GM12864 (cell line): ENCODE measurements at regions not wholly inside any gene's neighbourhood (a gene's known extent, or its start where the extent isn't known, plus 50 kb on each side); places are given as distances from the start of the nearest gene placed in this dataset.

Source experiments
- DNase-seq: peaks from one replicate; pipeline ENCODE4 v3.0.0-alpha.2; 2011; ENCODE audit warnings: low read depth
- H3K4me3 ChIP-seq: 2 replicates; pipeline ENCODE4 v1.5.1; 2011; ENCODE audit warnings: mild to moderate bottlenecking, low read depth, low read length, control low read depth
- CTCF ChIP-seq: IDR thresholded peaks from 2 replicates; pipeline ENCODE4 v1.5.1; 2011; ENCODE audit warnings: low read depth, mild to moderate bottlenecking, moderate library complexity, low read length, control low read depth, inconsistent platforms; ENCODE audit errors: missing control alignments

GRCh38 chr9:129497813-129498450, 123.0 kb downstream of the C9orf50 start:
- no peak for TF ChIP-seq CTCF
- no peak for DNase-seq
- no peak overlapping the region for H3K4me3 ChIP-seq

- TF ChIP-seq CTCF, result no peak
Measured at GRCh38 chr9:129497005-129497812, 123.7 kb downstream of the C9orf50 start.

GRCh38 chr9:129496473-129497004, 124.4 kb downstream of the C9orf50 start:
- peak overlapping the region; percentile 31 for H3K4me3 ChIP-seq
- DNase-seq, result no peak
- no peak for TF ChIP-seq CTCF

More at GRCh38 chr9:129497005-129497812, 123.7 kb downstream of the C9orf50 start:
- H3K4me3 ChIP-seq, result no peak overlapping the region
- DNase-seq, result no peak

- H3K4me3 ChIP-seq, result peak overlapping the region; percentile 31
- no peak for TF ChIP-seq CTCF
- DNase-seq, result no peak
Measured at GRCh38 chr9:129495620-129496472, 125.1 kb downstream of the C9orf50 start.

- TF ChIP-seq CTCF, result no peak
- H3K4me3 ChIP-seq, result no peak overlapping the region
- DNase-seq, result no peak
Measured at GRCh38 chr9:129494113-129494789, 126.7 kb downstream of the C9orf50 start.

GRCh38 chr9:129493706-129494047, 127.2 kb downstream of the C9orf50 start:
- no peak for DNase-seq
- TF ChIP-seq CTCF, result no peak
- no peak overlapping the region for H3K4me3 ChIP-seq
